NT2/D1 (cell line): ENCODE measurements at regions not wholly inside any gene's neighbourhood (a gene's known extent, or its start where the extent isn't known, plus 50 kb on each side); places are given as distances from the start of the nearest gene placed in this dataset.

Source experiments
- DNase-seq: peaks from one replicate; pipeline ENCODE4 v3.0.0-alpha.2; 2011; ENCODE audit warnings: low read depth, low spot score
- H3K27me3 ChIP-seq: 2 replicates; pipeline ENCODE4 v1.6.0; 2011; ENCODE audit warnings: mild to moderate bottlenecking; ENCODE audit not compliant: insufficient read length, insufficient read depth
- H3K36me3 ChIP-seq: 2 replicates; pipeline ENCODE4 v1.6.1; 2011; ENCODE audit warnings: mild to moderate bottlenecking, low read length, mixed read lengths; ENCODE audit not compliant: insufficient read depth, insufficient read length
- H3K4me1 ChIP-seq: 2 replicates; pipeline ENCODE4 v1.5.1; 2011; ENCODE audit not compliant: insufficient read depth, insufficient read length
- H3K4me3 ChIP-seq: 2 replicates; pipeline ENCODE4 v1.5.1; 2011; ENCODE audit warnings: low read depth; ENCODE audit not compliant: insufficient read length
- H3K9ac ChIP-seq: 2 replicates; pipeline ENCODE4 v1.6.0; 2011; ENCODE audit warnings: low read depth; ENCODE audit not compliant: insufficient read length
- H3K9me3 ChIP-seq: 2 replicates; pipeline ENCODE4 v1.5.1; 2011; ENCODE audit warnings: mild to moderate bottlenecking, low read length; ENCODE audit not compliant: insufficient read depth
- SUZ12 ChIP-seq: IDR thresholded peaks from 2 replicates; pipeline ENCODE4 v1.6.1; 2011; ENCODE audit not compliant: insufficient read length, insufficient read depth; ENCODE audit errors: extremely low read depth
- YY1 ChIP-seq: IDR thresholded peaks from 2 replicates; pipeline ENCODE4 v1.6.1; 2011; ENCODE audit not compliant: insufficient read length, insufficient read depth
- ZNF274 ChIP-seq: IDR thresholded peaks from 2 replicates; pipeline ENCODE4 v1.6.1; 2011; ENCODE audit warnings: mild to moderate bottlenecking, low read depth, low read length

GRCh38 chr17:79279320-79279719 is 204.7 kb downstream of the ENGASE start:
- H3K27me3 ChIP-seq = no peaks in the 10 kb centered on the region
- no peak overlapping the region for H3K4me3 ChIP-seq
- H3K36me3 ChIP-seq = no peaks in the 10 kb centered on the region
- H3K9me3 ChIP-seq = no peaks in the 10 kb centered on the region; the same call in 1 of the 2 replicates
- no peak overlapping the region for H3K9ac ChIP-seq
- TF ChIP-seq ZNF274 = no peak
- TF ChIP-seq YY1 = no peak
- TF ChIP-seq SUZ12 = no peak
- peaks cover 5% of the 10 kb centered on the region for H3K4me1 ChIP-seq
- no peak for DNase-seq

GRCh38 chr17:79276821-79277220 is 202.2 kb downstream of the ENGASE start:
- Histone ChIP-seq H3K9me3 (no peaks in the 10 kb centered on the region; the same call in 1 of the 2 replicates), H3K27me3 (no peaks in the 10 kb centered on the region), H3K4me3 (no peak overlapping the region), H3K4me1 (peaks cover 6% of the 10 kb centered on the region), H3K36me3 (no peaks in the 10 kb centered on the region), H3K9ac (no peak overlapping the region)
- TF ChIP-seq YY1 = no peak
- TF ChIP-seq SUZ12 = no peak
- TF ChIP-seq ZNF274 = no peak
- no peak for DNase-seq

GRCh38 chr17:79273660-79274059 is 199.0 kb downstream of the ENGASE start:
- Histone ChIP-seq H3K36me3 (no peaks in the 10 kb centered on the region), H3K9me3 (no peaks in the 10 kb centered on the region), H3K4me1 (peaks cover 18% of the 10 kb centered on the region), H3K4me3 (no peak overlapping the region), H3K9ac (no peak overlapping the region), H3K27me3 (no peaks in the 10 kb centered on the region)
- TF ChIP-seq YY1 (no peak), ZNF274 (no peak), SUZ12 (no peak)
- no peak for DNase-seq

DNA sequence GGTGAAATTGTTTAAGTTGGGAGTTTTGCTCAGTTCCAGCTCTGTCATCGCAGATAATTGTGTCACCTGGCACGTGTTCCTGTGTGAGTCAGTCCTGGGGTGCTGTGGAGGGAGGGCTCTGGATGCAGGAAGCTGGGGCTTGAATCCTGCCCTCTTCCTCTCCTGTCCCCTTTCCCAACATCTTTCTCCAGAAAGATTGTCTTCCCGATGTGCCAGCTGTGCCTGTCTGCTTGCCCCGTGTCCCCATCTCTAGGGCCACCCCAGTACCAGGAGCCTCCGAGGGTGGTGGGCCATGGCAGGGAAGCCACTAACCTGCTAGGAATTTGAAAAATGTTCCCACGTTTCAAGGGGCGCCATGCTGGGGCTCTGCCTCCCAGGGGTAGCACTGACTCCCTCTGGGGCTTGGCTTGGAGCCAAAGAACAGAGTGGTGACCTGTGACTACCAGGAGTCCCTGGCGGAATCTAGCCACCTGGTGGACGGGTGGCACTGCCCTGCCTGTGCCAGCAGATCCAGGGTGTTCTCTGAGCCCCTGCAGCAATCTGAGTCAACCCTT is 198.1 kb downstream of the ENGASE start:
- Histone ChIP-seq H3K36me3 (no peaks in the 10 kb centered on the region), H3K4me3 (no peak overlapping the region), H3K27me3 (peaks cover 4% of the 10 kb centered on the region), H3K4me1 (peaks cover 18% of the 10 kb centered on the region), H3K9me3 (no peaks in the 10 kb centered on the region), H3K9ac (no peak overlapping the region)
- no peak for DNase-seq
- TF ChIP-seq YY1 (no peak), ZNF274 (no peak), SUZ12 (no peak)

- TF ChIP-seq SUZ12 (no peak), YY1 (no peak), ZNF274 (no peak)
- peaks cover 4% of the 10 kb centered on the region for H3K27me3 ChIP-seq
- H3K9me3 ChIP-seq = no peaks in the 10 kb centered on the region
- H3K4me3 ChIP-seq = no peak overlapping the region
- no peak overlapping the region for H3K9ac ChIP-seq
- peaks cover 18% of the 10 kb centered on the region for H3K4me1 ChIP-seq
- no peak for DNase-seq
- H3K36me3 ChIP-seq = no peaks in the 10 kb centered on the region
Measured at GRCh38 chr17:79272220-79272619, 197.6 kb downstream of the ENGASE start.

- no peak overlapping the region for H3K9ac ChIP-seq
- no peaks in the 10 kb centered on the region for H3K36me3 ChIP-seq
- no peaks in the 10 kb centered on the region for H3K9me3 ChIP-seq
- H3K4me1 ChIP-seq = peaks cover 18% of the 10 kb centered on the region
- TF ChIP-seq ZNF274 (no peak), SUZ12 (no peak), YY1 (no peak)
- no peak for DNase-seq
- peaks cover 7% of the 10 kb centered on the region for H3K27me3 ChIP-seq
- H3K4me3 ChIP-seq = no peak overlapping the region
Measured at GRCh38 chr17:79269620-79270019, 195.0 kb downstream of the ENGASE start.

GRCh38 chr17:79263191-79263590 is 188.6 kb downstream of the ENGASE start:
- Histone ChIP-seq H3K4me1 (peaks cover under 1% of the 10 kb centered on the region), H3K27me3 (peaks cover 5% of the 10 kb centered on the region)

More at GRCh38 chr17:79263191-79263590, 188.6 kb downstream of the ENGASE start:
- TF ChIP-seq ZNF274 (no peak), SUZ12 (no peak), YY1 (no peak)
- no peak overlapping the region for H3K9ac ChIP-seq
- H3K36me3 ChIP-seq = no peaks in the 10 kb centered on the region
- H3K9me3 ChIP-seq = no peaks in the 10 kb centered on the region
- no peak for DNase-seq
- H3K4me3 ChIP-seq = no peak overlapping the region
